Glomerular endothelial cell (primary cell): ENCODE measurements at regions not wholly inside any gene's neighbourhood (a gene's known extent, or its start where the extent isn't known, plus 50 kb on each side); places are given as distances from the start of the nearest gene placed in this dataset.
"Not testable (repeated sequence)": the region's sequence is repeated elsewhere in the genome, so short reads cannot be mapped to it uniquely, and the experiment has no call there.

Experiments used
- DNase-seq: peaks from one replicate; pipeline ENCODE4 v3.0.0-alpha.2; 2011; ENCODE audit warnings: low read depth, low spot score; ENCODE audit errors: extremely low read depth

DNA sequence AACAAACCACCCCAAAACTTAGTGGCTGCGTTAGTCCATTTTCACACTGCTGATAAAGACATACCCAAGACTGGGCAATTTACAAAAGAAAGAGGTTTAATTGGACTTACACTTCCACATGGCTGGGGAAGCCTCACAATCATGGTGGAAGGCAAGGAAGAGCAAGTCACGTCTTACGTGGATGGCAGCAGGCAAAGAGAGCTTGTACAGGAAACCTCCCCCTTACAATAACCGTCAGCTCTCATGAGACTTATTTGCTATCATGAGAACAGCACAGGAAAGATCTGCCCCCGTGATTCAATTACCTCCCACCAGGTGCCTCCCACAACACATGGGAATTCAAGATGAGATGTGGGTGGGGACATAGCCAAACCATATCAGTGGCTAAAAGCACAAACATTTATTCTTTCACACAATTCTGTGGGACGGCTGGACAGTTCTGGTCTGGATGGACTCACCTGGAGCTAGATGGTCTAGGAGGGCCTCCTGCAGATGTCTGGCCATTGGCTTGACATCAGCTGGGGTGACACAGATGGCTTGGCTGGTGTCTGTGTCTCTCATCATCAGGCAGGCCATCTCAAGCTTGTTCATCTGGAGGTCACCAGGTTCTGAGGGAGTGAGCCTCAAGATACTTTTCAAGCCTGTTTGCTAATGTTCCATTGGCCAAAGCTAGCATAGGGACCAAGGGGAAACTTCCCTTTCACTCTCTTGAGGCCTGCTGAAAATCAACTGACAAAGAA lies 104.1 kb downstream of the SMIM20 start:
- DNase-seq = not testable (repeated sequence)

DNA sequence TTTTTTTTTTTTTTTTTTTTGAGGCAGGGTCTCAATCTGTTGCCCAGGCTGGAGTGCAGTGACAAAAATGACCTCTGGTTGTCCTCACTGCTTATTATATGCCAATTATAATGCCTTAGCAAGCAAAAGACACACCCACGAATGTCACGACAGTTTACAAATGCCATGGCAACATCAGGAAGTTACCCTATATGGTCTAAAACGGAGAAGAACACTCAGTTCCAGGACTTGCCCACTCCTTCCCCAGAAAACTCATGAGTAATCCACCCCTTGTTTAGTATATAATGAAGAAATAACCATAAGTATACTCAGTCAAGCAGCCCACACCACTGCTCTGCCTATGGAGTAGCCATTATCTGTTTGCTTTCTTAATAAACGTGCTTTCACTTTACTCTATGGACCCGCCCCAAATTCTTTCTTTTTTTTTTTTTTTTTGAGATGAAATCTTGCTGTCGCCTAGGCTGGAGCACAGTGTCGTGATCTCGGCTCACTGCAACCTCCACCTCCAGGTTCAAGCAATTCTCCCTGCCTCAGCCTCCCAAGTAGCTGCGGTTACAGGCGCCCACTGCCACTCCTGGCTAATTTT lies 106.2 kb downstream of the SMIM20 start:
- DNase-seq = no peak

- DNase-seq = no peak
Measured at GRCh38 chr4:26020881-26021280, 106.9 kb downstream of the SMIM20 start.

DNA sequence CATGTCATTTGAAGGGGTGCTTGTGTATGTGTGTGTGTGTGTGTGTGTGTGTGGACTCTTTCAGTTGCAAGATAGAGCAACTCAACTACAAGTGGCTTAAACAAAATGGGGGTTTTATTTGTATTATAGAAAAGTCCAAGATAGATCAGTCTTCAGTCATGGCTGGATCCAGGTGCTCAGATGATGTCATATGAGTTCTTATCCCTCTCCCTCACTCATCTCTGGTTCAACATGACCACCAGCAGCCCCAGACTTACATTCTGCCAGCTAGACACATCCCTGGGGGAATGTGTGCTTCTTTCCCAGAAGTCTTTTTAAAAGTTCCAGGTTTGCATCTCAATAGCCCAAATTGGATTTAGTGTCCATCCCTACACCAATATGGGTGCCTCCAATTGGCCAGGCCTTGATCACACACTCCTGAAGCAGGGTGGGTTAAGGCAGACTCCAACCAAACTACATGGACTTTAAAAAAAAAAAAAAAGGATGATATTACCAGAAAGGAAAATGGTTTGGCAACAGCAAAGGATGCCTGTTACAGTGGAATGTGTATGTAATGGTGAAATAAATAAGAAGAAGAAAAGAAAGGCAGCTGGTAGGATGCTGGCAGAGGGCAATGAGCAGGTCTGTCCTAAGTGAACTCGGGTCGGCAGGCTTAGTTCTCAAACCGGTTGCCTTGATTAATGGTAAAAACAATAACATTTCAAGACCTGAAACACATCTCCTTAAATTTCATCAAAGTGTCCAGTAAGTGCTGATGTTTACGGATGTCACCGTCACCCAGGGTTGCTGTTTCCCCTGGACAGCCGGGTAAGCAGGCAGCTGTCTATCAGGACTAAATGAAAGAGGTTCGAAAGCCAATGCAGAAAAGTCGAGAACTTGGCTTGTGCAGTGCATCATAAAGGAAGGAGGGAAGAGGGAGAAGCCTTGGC lies 107.7 kb downstream of the SMIM20 start:
- no peak for DNase-seq

- DNase-seq = peak; percentile 14
Measured at GRCh38 chr4:26022346-26023202, 108.6 kb downstream of the SMIM20 start.

DNA sequence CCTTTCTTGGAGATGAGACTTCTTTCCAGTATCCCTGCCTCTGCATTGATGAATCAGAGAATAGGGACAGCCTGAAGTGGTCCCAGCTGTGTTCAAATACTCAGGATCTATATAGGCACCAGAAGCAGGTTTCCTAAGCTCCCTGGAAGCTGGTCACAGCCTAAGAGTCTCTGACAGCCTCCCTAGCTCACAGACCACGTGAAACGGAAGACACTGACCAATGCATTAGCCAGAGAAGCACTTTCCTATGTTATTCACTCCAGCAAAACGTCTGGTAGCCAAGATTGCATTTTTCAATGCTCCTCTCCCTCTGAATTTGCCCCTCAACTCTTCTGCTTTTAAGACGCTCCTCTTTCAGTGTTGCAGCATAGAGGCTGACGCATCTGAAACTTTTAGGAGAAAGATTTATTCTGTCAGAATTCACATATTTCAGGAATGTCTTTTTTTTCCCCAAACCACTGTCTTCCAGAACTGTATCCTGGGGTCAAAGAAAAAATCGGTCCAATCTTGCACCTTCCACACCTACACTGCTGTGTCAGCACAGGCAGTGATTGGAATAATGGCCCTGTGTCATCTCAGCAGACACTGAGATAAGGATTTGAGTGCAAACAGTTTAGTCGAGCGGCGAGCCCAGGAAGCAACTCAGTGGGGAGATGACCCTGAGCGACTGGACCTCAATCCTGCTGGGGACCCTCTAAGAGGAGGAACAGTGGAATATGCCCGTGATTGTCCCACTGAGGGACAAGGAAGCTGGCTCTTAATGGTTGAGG lies 109.4 kb downstream of the SMIM20 start:
- no peak for DNase-seq

- DNase-seq = no peak
Measured at GRCh38 chr4:26024079-26024478, 110.1 kb downstream of the SMIM20 start.

GRCh38 chr4:26028133-26028792 lies 114.2 kb downstream of the SMIM20 start:
- DNase-seq = no peak

DNA sequence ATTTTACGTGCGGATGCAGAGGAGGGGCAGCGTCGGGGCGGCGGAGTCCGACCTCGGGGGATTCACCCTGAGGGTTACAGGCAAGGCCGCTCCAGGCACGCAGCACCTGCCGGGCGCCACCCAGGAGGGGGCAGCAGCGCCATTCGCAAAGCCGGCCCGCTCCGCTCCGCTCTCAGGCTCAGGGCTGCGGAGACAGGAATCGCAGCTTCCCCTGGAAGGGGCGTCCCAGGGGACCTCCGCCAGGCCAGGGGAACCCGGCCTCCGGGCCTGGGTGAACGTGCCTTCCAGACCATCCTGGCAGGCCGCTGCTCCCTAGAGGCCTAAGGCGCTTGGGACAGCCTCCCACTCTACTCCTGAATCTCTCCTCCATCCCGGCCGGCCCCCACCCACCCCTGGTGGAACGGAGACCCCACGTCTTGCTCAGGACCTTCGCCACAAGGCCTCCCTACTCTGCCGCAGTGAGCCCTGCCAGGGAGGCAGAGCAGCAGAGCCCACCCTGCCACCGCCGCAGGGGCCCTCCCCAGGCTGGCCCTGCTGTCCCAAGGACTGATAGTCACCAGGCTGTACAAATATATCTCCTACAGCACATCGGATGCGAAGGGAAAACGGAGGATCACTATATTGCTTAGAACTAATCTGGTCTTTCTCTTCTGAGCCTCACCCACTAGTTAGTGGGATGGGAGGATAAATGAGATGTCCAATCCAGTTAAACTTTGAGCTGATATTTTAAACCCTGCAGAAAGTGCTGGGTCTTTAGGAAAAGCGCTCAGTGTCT lies 115.0 kb downstream of the SMIM20 start:
- no peak for DNase-seq

DNA sequence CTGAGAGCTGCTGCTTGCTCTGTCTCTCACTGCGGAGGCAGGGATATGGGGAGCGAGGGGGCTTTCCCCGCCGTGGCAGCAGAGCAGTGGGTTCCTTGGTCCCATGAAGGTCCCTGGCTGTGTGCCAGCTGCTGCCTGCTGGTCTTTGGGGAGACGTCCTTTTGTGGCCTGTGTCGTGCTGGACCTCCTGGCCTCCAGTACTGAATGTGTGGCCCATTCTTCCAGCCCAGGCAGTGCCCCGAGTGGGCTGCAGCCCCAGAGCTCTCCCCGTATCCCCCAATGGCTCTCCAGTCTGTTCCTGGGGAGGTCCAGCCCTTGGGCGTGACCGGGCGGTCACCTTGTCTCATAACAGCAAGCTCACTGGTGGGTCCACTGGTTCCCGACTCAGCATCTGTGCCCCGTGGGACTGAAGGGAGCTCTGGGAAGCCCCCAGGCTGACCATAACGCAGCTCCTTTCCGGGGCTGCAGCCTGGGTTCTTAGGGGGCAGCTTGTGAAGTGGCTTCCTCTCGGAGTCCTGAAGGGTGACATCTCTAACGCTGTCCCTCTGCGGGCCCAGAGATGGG lies 115.6 kb downstream of the SMIM20 start:
- no peak for DNase-seq

- no peak for DNase-seq
Measured at GRCh38 chr4:26030260-26030667, 116.2 kb downstream of the SMIM20 start.

DNA sequence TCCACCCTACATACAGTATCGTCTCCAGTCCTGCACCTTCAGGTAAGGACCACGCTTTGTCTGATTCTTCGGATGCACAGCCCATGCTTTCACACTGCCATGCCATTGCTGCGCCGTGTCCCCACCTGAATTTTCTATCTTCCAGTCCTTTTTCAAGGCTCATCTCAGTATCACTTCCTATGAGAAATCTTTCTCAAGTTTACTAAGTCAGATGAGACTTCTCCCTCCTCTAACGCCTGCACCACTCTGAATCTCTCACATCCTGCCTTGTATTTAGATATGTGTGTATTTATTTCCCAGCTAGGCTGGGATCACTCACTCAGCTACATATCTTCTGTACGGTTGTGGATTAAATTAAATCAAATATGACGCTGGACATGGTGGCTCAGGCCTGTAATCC lies 116.8 kb downstream of the SMIM20 start:
- no peak for DNase-seq

- no peak for DNase-seq
Measured at GRCh38 chr4:26031704-26032103, 117.7 kb downstream of the SMIM20 start.

GRCh38 chr4:26032142-26032541 lies 118.1 kb downstream of the SMIM20 start:
- no peak for DNase-seq

DNA sequence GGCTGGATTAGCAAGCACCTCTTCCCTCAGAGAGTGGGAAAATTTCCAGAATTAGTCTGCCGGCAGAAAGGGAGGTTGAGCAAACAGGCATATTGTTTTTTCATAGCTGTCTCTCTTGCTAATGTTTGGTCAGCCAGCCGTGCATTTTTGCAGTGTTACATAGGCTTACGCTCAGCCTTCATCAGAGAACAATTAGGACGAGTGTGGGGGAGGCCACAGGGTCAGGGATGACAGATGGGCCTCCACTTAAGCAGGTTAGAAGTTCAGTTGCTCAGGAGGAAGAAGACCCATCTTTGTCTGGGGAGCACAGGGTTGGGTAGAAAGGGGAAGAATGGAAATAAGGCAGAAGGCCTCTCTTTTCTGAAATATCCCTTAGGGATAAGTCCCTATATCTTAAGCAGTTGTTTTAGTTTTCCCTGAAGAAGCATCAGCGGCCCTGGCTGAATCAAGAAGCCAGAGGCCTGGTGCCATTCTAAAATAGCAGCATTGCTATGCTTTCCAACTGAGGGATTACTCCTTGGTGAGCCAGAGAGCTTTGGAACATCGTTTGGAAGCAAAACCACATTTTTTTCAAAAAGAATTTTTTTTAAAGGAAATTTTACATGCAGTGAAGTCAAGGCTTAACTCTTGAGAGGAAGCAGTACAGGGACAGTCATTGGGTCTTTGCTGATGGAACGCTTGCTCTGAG lies 118.8 kb downstream of the SMIM20 start:
- DNase-seq = no peak

GRCh38 chr4:26033389-26033788 lies 119.4 kb downstream of the SMIM20 start:
- DNase-seq = no peak

DNA sequence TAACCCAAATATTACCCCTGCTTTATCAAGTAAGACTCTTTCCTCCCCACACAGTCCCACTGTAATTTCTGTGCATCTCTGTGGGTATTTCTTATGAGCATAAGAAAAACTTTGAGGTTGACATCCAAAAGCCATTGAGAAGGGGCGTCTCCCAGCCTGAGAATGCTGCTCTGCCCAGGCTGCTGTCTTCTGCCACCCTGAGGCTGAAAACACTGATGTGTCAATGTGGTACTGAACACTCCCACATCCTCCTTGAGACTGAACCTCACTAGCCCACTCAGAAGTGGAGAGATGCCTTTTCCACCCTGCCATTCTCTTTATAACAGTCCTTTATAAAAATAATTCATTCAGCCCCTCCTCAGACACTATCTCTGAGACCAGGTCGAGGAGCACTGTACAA lies 120.8 kb downstream of the SMIM20 start:
- no peak for DNase-seq

- no peak for DNase-seq
Measured at GRCh38 chr4:26035921-26036320, 121.9 kb downstream of the SMIM20 start.
